ENCODE measurements at regions not wholly inside any gene's neighbourhood (a gene's known extent, or its start where the extent isn't known, plus 50 kb on each side); places are given as distances from the start of the nearest gene placed in this dataset.

DNA sequence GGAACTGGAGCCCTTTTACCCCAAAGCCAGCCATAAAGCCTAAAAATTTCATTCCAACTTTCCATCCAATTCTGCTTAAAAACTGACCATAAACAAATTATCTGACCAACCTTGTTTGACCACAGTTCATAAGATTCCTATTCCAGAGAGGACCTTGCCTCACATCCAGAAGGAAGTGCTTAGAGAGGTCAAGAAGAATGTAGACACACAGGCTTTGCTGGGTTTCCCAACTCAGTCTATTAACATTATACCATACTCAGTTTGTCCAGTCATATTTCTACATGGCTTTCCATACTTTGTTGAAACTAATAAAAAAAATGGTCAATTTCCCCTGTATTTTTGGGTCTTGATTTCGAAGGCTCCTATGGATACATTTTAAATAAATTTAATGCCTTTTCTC lies 1522.5 kb downstream of the ARAP2 start:
- TF ChIP-seq, protein P1, sequence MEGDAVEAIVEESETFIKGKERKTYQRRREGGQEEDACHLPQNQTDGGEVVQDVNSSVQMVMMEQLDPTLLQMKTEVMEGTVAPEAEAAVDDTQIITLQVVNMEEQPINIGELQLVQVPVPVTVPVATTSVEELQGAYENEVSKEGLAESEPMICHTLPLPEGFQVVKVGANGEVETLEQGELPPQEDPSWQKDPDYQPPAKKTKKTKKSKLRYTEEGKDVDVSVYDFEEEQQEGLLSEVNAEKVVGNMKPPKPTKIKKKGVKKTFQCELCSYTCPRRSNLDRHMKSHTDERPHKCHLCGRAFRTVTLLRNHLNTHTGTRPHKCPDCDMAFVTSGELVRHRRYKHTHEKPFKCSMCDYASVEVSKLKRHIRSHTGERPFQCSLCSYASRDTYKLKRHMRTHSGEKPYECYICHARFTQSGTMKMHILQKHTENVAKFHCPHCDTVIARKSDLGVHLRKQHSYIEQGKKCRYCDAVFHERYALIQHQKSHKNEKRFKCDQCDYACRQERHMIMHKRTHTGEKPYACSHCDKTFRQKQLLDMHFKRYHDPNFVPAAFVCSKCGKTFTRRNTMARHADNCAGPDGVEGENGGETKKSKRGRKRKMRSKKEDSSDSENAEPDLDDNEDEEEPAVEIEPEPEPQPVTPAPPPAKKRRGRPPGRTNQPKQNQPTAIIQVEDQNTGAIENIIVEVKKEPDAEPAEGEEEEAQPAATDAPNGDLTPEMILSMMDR (IDR thresholded peaks at IDR 0.05; ENCODE audit: low read depth, low read length, missing control alignments): no peak
- no peak overlapping the region for H3K4me3 ChIP-seq (replicated peaks; ENCODE audit: low read depth, low read length)
- DNase-seq (ENCODE audit: extremely low read depth, low read depth): no peak

DNA sequence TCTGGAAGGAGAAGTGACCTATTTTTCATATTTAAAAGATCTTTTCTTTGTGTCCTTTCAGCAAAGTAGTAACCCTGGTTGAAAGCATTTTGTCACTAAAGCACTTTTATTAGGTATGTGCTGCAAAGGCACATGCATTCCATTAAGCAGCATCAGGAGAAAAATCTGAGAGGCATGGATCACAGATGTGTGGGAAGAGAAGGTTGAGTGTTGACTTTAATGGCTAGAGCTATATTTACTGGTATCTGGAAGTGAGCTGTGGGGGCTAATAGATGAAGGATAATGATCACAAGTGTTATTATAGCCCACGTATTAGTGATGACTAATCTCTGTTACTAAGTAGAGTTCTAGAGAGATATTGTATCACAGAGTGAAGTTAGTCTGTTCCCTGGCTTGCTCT lies 1520.7 kb downstream of the ARAP2 start:
- H3K4me3 ChIP-seq (replicated peaks; ENCODE audit: low read depth, low read length): no peak overlapping the region
- peak; percentile 86 for DNase-seq (ENCODE audit: extremely low read depth, low read depth)
- TF ChIP-seq, protein P1 (IDR thresholded peaks at IDR 0.05; ENCODE audit: low read depth, low read length, missing control alignments): no peak

DNA sequence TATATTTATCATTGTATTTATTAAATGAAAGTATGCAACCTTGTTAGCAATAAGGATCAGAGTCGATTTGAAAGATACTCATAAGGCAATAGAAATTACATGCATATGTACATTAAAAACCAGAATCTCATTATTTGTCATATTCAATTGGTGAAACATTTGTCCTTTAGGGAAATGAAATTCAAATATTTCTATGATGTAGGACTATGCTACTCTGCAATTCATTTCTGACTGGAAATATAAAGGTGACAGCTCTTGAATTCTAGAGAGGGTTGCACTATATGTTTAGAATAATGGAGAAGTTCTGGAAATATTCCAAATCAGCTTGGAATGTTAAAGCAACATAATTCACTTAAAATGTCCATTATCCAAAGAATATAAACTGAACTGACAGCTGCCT lies 1519.8 kb downstream of the ARAP2 start:
- TF ChIP-seq, protein P1 (IDR thresholded peaks at IDR 0.05; ENCODE audit: low read depth, low read length, missing control alignments): no peak

DNA sequence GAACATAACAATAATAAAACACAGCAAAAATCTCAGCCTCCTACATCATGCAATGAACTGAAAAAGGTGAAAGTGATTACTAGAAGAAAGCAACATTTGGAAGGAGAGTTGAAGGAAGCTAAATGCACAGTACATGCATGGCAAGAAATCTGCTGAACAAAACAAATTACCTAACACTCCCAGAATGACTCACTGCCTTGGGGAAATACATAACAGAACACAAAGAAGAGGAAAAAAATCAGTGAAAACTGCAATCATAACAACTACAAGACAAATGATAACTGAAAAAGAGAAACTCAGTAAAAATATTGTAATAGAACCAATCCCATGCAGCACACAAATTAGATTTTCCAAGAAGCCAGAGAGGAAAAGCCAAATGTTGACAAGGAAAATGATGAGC lies 1513.2 kb downstream of the ARAP2 start:
- peak; percentile 11 for DNase-seq (ENCODE audit: extremely low read depth, low read depth)
- TF ChIP-seq, protein P1 (IDR thresholded peaks at IDR 0.05; ENCODE audit: low read depth, low read length, missing control alignments): no peak

More for the DNA sequence above, 1519.8 kb downstream of the ARAP2 start:
- H3K4me3 ChIP-seq (replicated peaks; ENCODE audit: low read depth, low read length): no peak overlapping the region
- DNase-seq (ENCODE audit: extremely low read depth, low read depth): no peak

DNA sequence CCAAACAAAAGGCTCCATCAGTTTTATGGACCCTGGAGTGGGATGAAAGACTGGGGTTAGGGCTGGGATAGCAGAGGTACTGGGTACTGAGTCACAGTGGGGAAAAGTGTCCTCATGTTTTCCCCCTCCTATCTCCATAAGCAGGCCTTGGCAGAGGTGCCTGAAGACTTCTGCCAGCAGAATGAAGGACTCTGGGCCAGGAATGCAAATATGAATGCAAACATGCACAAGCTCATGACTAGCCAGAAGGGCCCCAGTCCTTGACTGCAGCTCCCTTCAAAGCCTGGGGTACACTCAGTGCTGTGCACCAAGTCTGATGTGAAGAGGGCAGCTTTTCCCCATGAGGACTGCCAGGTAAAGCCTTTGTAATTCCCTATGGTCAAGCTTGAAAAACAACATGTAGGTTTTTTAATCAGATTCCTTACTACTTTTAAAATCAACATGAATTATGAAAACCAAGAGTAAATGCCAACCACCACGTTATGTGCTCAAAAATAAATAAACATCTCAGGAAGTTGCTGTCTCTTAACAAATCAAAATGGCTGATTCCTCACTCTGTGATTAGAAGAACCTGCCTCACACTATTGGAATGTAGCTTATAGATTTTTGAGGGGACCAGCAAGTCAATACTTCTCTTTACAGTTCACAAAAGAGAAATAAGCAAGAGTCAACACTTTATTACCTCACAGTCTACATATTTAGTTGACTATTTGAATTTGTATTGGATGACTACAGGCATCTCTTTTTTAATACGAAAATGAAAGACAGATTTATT lies 1512.0 kb downstream of the ARAP2 start:
- TF ChIP-seq, protein P1 (IDR thresholded peaks at IDR 0.05; ENCODE audit: low read depth, low read length, missing control alignments): no peak
- no peak for DNase-seq (ENCODE audit: extremely low read depth, low read depth)
- no peak overlapping the region for H3K4me3 ChIP-seq (replicated peaks; ENCODE audit: low read depth, low read length)

More for the DNA sequence above, 1513.2 kb downstream of the ARAP2 start:
- no peak overlapping the region for H3K4me3 ChIP-seq (replicated peaks; ENCODE audit: low read depth, low read length)

DNA sequence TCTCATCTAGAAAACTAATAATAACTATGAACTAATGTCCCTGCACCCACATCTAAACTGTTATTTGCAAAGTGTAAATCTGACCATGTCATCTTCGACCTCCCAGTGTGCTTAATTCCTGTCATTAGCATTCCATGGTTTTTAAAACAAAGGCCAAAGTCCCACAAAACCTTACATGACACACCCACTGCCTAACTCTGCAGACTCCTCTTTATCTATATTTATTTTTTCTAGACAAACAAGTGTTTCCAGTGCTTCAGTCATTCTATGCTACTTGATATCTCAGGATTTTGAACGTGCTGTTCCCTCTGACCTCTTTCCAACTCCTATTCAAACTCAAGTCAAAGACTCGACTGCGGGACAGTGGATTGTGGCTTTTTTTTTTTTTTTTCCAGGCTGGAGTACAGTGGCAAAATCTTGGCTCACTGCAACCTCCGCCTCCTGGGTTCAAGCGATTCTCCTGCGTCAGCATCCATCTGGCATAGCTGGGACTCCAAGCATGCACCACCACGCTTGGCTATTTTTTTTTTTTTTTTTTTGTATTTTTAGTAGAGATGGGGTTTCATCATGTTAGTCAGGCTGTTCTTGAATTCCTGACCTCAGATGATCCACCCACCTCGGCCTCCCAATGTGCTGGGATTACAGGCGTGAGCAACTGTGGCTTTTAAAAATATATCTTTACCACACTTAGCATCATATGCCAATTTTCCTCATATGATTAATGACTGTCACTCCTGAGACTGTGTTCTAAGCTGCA lies 1511.0 kb downstream of the ARAP2 start:
- DNase-seq (ENCODE audit: extremely low read depth, low read depth): no peak
- H3K4me3 ChIP-seq (replicated peaks; ENCODE audit: low read depth, low read length): no peak overlapping the region
- TF ChIP-seq, protein P1 (IDR thresholded peaks at IDR 0.05; ENCODE audit: low read depth, low read length, missing control alignments): no peak

All from HFF-Myc (cell line).